ENCODE measurements at regions not wholly inside any gene's neighbourhood (a gene's known extent, or its start where the extent isn't known, plus 50 kb on each side); places are given as distances from the start of the nearest gene placed in this dataset.

DNA sequence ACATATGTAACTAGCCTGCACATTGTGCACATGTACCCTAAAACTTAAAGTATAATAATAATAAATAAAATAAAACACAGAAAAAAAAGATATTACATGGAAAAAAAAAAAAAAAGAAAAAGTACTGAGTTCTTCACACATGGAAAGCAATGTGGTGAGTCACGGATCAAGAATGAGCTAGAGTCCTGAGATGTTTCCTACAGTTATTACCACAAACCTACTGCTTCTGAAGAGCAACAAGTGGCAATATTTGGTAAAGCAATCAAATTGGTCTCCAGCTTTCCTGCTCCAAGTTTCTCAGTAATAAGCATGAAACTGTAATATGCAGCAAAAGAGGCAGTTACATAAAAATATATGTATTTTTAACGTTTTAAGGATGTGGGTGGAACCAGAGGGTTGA lies 223.3 kb upstream of the SALL1 start:
- no peak for TF ChIP-seq EP300 (IDR thresholded peaks at IDR 0.05)
- TF ChIP-seq POLR2AphosphoS5 (IDR thresholded peaks at IDR 0.05) = no peak
